GM19035 (cell line): ENCODE measurements at regions not wholly inside any gene's neighbourhood (a gene's known extent, or its start where the extent isn't known, plus 50 kb on each side); places are given as distances from the start of the nearest gene placed in this dataset.

ENCODE experiments used
- ATAC-seq: cut with Tn5 transposase; IDR thresholded peaks from one replicate; pipeline ENCODE4 v1.9.1; 2021; ENCODE audit not compliant: unreplicated experiment

- no peak for ATAC-seq
These were observed 61.9 kb upstream of the FOXF1 start for GRCh38 chr16:86448306-86448890.

GRCh38 chr16:86449446-86450095 is 60.8 kb upstream of the FOXF1 start:
- ATAC-seq = no peak

GRCh38 chr16:86450691-86451090 is 59.6 kb upstream of the FOXF1 start:
- ATAC-seq = no peak

DNA sequence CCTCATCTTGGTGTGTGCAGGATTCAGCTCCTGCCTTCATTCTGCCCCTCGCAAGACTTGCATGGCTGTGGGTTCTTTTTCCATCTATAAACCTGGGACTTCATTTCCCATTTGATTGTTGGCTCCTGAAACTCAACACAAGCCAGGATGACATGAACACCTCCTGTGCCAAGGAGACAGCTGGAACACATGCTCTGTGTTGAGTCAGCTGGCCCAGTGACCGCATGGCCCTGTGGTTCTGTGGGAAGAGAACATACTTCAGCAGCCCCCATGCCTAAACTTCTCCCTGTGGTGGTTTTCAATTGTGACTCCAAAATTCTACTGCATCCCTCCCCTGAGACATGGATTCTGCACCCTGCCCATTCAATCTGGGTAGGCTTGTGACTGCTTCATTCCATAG is 57.9 kb upstream of the FOXF1 start:
- no peak for ATAC-seq

GRCh38 chr16:86455116-86455515 is 55.2 kb upstream of the FOXF1 start:
- no peak for ATAC-seq

DNA sequence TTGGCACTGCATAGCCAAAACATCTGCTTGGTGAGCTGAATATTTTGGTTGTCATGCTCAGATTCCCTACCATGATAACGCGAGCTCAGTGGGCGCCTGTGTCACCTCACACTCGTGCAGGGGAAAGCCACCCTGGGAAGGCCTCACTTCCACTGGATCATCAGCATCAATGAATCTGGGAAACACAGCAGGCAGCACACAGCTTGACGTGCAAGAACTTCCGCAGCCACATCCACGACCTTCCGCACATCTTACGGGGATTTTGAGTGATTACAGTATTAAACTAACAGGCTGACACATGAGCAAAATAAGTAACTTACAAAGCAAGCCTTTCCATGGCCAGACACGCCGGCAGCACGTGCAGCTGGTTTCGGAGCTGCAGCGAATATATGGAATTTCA is 54.7 kb upstream of the FOXF1 start:
- ATAC-seq = no peak

GRCh38 chr16:86457501-86458148 is 52.7 kb upstream of the FOXF1 start:
- ATAC-seq = no peak

GRCh38 chr16:86458149-86458777 is 52.1 kb upstream of the FOXF1 start:
- no peak for ATAC-seq

GRCh38 chr16:86459266-86459665 is 51.1 kb upstream of the FOXF1 start:
- no peak for ATAC-seq
